Right renal pelvis (tissue), 4 donors: ENCODE measurements at regions not wholly inside any gene's neighbourhood (a gene's known extent, or its start where the extent isn't known, plus 50 kb on each side); places are given as distances from the start of the nearest gene placed in this dataset.

ENCODE experiments used
- DNase-seq, 4 donors: peaks; one replicate each; pipeline ENCODE4 v3.0.0-alpha.2; 2013; ENCODE audit warnings: low read depth in 4 of 4, low spot score in 3 of 4, missing footprints in 1 of 4

DNA sequence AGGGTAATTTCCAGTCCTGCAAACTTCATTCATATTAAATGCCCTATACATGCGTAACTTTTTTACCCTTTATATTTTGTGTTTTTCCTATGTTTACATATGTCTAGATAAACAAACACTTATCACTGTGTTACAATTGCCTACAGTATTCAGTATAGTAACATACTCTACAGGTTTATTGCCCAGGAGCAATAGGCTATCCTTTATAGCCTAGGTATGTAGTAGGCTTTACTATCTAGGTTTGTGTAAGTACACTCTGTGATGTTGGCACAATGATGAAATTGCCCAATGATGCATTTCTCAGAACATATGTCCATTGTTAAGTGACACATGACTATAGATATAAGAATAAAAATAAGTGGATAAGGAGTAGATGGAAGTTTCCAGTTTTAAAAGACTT is 345.5 kb upstream of the C1orf87 start:
- DNase-seq = no peak

DNA sequence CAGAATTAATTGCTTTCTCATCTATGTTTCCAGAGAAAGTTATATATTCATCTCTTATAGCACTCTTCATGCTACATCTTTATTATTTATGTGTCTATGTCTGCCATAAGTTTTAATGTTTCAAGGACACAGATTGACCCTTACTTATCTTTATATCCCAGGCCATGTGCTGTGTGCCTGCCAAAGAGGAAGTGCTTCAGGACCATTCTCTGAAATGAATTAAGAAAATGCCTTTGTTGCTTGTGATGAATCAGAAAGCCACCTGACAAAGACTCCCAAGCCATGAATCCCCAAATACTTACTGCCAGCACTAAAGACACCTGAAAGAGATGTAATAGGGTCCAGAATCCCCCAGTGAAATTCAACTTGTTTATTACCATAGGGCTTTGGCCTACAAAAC is 342.1 kb upstream of the C1orf87 start:
- no peak for DNase-seq

DNA sequence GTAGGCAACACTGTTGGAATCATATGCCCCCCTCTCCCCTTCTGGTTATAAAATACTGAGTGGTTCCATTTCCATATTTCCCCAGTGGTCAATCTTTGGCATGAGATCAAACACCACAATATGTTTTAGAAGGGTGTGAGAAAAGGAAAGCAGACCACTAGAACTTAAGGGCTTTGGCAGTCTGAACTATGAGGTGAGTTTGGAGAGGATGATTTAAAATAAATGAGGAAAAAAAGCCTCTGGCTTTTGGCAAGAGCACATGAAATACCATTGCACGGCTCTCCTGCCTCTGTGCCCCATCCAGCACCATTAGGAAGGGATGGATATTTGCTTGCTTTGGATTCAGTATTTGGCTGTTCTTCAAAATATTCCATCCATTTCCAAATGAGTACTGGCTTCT is 339.5 kb upstream of the C1orf87 start:
- DNase-seq = no peak

DNA sequence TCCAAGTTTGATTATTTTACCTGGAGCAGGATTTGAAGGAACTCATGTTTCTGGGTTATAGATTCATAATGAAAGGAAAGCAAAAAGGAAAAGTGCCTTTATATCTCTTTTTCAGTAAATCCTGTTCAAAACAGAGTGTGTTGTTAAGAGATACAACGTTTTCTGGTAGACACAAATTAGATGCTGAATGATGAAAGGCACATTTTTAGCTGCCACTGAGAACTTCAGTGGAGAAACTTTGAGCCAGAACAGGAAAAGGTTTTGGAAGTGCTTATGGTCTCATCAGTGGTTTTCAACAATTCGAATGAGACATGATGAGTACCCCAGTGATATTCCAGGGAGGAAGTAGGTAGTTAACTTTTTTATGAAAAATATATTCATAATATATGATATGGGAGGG is 338.0 kb upstream of the C1orf87 start:
- no peak for DNase-seq

DNA sequence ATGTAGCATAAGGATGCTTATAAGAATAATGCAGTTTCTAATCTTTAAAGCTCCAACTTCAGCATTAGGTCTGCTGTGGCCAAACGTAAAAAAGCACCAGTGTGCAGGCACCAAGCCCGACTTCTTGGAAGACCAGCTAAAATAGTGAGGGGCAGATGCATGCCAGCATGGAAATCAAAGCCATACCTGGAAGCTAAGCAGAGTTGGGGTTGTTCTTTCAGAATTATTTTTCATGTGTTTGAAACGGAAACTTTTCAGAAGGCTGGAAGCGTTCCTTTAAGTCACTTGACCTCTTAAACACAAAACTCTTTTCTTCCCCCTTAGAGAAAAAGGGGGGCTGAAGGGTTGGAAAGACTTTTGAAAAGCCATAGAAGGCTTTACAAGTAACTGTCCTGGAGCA is 329.2 kb upstream of the C1orf87 start:
- DNase-seq = no peak

DNA sequence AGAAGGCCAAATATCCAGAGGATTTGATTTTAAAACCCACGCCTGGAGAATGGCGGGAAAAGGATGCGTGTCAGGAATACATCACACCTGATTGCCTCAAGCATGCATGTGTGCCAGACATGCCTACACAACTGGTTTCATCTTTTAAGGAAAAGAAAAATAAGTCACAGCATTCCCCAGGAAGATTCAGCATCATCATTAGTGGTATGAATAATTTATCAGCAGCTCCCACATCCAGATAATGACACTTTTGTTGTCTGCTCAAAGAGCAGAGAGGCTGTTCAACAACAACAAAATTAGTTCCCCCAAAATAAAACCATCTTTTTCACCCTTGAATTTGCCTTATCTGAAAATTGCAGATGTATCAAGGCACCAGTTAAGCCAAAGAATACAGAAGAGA is 328.6 kb upstream of the C1orf87 start:
- no peak for DNase-seq

DNA sequence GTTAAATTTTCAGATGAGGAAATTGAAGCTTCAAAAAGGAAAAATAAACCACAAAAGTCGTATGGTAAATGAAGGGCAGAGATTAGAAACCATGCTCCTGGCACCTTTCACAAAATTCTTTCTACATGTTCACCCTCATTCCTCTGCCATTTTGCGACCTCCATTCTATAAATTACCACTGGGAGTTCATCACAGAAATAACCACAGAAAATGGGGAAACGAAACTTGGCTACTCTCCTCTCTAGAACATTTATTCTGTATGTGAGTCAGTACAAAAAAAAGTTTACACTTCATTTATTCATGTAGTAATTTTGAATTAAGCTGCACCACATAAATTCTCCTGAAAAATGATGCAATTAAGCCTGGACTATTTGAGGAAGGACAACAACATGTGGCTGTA is 320.9 kb upstream of the C1orf87 start:
- DNase-seq = no peak

DNA sequence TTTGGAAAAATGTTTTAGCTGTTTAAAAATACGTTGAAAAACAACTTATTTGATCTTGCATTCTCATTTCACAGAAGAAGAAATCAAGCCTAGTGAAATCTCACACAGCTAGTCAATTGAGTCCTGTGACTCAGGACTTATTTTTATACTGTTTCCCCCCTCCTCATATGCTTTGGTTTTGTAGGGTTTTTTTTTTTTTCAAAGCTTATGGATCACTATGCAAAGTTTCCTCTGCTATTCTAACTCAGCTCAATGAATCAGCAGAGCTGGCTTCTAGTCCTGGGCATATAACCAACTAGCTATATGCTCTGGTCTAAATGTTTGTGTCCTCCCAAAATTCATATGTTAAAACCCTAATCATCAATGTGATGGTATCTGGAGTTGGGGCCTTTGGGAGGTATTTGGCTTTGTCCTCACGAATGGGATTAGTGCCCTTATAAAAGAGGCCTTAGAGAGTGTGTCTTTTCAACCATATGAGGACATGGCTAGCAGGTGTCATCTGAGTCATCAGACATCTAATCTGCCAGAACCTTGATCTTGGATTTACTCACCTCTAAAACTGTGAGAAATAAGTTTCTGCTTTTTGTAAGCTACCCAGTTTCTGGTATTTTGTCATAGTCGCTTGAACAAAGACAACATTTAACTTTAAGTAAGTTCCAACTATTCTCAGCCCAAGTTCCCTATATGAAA is 317.2 kb upstream of the C1orf87 start:
- DNase-seq = no peak

DNA sequence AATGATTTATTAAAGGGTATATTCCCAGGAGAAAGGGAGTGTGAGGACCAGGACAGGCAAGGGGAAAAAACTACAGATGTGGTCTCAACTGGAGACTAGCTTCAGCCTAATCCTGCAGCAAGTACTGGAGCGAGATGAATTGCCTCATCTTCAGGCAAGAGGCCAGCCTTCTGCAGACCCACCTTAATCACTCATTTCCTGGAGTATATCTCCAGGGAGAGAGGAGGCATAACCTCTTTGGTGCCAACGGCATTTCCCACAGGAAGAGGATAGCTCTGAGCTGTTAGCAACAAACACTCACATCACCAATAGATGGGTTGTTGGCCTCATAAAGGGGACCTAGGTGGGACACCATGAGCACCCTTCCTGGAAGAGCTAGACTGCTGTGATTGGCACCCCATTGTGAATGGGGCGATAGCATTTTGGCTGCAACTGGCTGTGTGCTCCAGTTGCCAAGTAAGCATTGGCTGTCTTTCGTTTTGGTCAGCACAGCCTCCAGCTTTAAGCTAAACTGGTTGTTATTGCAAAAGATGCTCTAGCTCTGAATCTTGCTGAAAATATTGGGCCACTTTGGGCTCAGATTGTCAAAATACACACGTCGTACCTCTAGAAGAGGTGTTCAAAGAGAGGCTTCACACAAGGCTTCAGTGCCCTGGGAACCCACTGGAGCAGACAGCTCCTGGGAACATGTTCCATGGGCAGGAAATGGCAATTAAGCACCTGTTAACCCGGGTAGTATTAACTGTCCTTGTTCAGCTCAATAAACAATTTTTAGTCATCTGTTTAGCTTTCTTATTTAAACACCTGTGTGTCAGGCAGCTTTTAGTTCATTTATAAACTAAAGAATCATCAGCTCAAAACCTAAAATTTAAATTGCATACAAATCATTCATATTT is 314.8 kb upstream of the C1orf87 start:
- no peak for DNase-seq

DNA sequence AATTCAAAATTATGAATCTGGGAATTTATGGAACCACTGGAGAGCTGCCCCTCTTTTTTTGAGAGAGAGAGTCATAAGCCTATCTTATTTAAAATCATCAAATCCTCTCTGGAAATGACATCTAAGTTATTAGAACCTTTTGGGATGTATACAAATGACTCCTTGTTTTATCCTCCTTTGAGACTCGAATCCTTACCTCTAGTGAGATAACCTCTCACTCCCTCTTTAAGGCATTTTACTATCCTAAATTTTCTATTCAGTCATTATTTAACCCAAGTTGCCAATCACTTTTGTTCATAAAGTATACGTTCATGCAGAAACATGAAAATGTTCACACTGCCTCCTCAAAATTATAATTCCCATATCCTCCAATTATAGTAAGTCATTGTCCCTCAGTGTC is 313.6 kb upstream of the C1orf87 start:
- no peak for DNase-seq

DNA sequence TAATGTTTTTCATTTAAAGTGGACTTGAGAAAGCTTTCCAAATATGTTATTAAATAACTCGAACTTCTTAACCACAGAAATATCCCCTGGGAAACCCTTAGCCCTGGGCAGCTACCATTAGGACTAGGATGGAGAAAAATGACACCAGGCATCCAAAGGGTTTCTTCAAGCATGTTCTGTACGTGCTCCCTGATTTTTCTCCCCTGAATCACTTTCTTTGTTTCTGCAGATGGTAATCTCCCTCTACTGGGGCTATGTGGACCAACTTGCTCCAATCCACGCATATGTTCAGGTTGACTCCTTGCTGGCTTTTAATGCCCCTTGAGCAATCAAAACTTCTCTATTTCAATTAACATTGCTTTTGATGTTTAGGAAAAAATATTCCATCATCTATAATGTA is 312.7 kb upstream of the C1orf87 start:
- DNase-seq = no peak

DNA sequence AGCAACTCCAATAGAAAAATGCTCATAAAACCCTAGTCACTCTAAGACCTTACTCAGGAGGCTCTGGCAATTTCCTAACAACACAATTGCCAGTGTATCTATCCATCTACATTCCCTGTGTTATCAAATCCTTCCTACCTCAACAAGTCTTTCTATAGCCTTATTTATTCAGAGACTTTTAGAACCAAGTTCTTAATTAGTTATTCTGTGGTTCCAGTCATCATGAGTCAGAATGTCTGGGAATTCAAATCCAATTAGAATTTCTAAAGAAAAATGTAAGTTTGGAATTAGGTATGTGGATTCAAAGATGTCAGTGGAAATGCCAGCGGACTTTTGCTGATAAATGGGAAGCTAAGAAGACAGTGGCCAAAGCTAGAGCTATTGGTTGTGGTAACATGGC is 302.6 kb upstream of the C1orf87 start:
- no peak for DNase-seq

DNA sequence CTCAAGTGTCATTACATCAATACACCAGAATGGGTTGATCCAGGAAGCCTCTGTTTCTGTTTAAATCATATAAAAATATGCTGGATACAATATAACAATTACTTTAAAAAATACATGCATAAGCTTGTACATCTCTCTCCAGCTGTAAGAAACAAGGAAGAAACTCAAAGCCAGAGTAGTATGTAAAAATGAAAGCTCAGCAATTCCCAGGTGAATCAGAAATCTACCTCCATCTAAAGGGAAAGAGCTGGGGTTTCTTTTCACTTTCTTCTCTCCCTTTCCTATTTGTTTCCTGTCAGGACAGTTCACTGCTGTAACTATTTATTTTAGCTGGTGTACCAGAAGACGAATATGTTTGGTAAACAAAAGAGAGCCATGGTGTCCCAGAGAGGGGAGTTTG is 301.0 kb upstream of the C1orf87 start:
- DNase-seq = no peak

DNA sequence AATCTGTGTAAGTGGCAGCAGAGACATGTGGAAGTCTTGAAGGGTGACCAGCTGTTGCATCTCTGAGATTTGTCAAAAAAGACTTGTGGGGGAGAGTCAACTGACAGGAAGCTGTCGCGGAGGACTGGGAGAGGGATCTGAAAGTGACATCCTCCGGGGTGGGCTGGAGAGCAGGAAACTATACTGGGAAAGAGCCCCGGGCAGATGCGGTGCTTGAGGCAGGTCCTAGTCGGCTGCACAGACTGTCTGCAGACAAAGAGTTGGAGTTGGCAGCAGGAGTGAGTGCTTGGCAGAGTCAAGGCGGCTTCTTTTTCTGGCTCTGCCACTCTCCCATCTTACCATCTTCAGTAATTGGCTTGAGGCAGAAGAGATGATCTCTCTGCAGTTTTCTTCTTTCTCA is 294.0 kb upstream of the C1orf87 start:
- DNase-seq = peak in 2 of 4 donors; percentile 1 to 13

DNA sequence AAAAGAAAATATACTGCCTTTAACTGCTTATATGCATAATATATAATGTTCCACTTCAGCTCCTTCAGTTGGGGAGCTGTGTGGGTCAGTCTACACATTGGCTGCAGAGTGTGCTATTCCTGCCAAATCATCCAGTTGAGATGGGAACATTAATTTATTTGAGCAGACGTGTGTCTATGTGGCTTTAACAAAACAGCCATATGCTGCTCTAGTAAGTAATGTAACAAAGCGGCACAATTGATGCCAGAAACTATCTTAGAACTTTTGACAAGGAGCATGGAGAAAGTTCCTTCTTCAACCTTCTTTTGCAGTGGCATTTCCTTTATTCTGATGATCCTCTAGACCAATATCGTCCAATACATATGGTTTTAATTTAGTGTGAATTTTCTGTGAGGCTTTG is 285.9 kb upstream of the C1orf87 start:
- no peak for DNase-seq

DNA sequence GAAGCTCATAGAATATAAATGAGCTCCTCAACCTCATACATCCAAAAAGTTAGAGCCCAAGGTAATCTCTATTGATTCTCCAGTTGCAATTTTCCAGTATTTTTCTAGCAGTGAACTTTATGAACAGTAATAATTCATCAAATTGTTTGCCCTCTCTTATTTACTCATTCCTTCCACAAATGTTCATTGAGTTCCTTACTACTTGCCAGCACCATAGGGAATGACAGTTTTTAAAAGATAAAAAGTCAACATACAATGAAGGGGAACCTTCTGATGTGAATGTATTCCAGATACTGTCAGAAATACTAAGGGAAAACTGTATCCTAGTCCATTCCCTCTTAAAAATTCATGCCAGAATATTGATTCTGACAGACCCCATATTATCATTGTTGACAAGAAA is 277.0 kb upstream of the C1orf87 start:
- no peak for DNase-seq

DNA sequence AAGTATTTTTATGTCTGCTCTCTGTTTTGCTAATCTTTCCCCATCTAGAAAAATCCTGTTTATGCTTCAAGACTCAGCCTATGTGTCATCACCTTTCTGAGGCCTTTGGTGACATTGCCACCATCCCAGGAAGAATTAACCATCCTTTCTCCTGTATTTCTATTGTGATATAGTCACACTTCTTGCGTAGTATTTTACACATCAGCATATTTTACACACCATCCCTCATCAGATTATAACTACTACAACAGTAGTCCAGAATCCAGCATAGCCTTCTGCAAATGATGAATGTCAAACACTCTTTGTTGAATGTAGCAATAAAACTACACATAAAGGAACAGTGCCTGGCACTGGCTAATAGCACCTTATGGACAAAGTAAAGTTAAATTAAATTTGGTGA is 275.3 kb upstream of the C1orf87 start:
- DNase-seq = no peak

DNA sequence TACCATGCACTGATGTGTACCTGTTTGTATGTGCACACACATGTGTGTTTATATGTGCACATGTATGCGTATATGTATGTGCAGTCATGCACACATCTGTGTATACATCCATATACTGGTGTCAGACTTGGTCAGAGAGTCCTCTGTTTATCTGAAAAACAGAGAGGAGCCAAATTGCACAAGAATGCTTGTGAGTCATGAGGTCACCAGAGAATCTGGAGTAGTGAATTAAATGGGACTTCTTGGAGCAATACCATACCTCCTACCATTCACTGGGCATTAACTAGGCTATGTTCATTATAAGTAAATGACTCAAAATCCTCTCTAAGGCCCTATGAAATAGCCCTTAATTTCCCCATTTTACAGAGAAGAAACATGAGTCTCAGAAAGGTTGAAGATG is 272.1 kb upstream of the C1orf87 start:
- DNase-seq = no peak

DNA sequence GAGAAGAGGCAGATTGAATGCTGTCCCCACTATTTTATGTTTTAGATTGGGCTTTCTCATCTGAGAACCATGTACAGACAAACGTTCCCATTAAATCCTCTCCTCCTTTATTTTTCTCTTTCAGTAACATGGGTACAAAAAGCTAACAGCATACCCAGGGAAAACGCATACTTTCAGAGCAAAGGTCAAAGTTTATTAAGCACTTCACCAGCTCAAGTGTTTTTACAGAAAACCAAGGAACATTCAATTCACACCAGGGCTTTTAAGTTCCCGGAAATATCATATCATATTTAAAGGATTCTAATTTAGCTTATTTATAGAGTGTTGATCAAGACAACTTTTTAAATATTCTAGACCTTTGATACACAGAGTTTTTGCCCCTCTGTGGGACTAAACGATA is 271.5 kb upstream of the C1orf87 start:
- DNase-seq = no peak

DNA sequence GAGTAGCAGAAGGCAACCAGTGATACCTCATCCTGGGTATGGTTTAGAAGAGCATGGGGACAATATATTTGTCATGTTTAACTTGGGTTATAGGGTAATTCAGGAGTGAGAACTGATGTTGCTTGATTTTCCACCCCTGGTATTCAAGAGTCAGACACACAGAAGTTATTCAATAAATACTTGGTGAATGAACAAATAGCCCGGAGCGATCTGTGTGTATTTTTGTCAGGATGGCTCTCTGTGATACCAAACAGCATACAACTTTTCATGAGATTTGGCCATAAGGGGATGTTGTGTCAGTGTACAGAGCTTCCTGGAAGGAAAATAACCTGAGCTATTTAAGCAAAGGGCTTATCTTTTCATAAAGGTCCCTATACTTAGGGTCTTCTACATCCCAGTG is 270.2 kb upstream of the C1orf87 start:
- no peak for DNase-seq

DNA sequence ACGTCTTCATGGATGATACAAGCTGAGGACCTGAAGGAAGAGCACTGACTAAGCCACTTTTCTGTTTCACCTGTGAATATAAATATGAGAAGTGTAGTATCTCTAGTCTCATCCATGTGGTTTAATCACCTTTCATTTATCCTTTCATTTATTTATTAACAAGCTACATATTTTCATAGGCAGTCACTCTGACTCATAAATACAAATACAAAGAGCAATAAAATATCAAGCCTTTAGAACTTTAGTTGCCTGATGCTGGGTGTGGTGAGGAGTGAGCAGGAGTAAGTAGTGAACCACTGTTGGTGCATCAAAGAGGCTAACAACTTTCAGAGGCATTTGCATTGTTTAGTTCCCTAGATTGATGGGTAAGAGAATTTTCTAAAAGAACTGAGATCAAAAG is 269.0 kb upstream of the C1orf87 start:
- DNase-seq = no peak

DNA sequence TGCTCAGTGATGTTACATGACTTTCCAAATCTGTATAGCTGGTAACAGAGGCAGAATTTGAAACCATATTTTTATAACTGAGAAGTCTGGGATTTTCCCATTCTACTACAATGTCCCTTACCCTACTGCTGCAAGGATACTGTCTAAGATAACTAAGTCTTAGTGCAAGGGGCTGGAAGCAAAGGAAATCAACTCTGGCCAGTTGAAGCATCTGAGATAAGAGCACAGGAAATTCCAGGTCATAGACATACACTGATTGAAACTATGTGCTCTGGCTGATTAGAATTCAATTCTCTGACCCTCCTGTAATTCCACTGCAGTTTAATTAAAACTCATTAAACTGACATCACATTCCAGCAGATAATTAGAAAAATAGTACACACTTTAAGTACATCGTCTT is 267.7 kb upstream of the C1orf87 start:
- DNase-seq = no peak
